ENCODE measurements at regions not wholly inside any gene's neighbourhood (a gene's known extent, or its start where the extent isn't known, plus 50 kb on each side); places are given as distances from the start of the nearest gene placed in this dataset.

DNA sequence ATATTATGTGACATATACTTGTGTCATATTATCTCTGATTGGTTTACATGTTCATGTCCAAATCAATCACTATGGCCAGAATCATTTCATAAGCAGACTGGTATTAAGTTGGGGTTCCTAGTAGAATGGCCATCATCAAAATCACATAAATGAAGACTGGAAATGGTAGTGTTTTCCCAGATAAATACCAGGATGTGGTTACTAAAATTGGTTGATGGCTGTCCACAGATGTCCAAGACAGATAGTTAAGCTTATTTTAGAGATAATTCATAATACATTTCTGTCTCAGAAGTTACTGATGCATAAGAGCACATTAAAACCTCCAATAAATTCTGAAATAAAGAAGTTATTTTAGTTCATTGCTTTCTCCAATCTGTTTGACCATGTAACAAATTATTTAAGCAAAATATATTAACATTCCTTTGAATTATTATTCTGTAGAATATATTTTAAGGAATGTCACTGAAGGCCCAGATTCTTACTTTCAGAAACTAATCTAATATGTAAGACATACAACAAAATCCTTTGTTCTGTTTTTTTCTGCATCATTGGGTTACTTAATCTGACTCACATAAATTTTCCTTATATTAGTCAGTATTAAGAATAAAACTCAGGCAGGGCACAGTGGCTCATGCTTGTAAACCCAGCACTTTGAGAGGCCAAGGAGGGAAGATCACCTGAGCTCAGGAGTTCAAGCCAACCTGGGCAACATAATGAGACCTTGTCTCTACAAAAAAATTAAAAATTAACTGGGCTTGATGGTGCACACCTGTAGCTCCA lies 483.9 kb downstream of the PTPRC start:
- TF ChIP-seq, protein P1, sequence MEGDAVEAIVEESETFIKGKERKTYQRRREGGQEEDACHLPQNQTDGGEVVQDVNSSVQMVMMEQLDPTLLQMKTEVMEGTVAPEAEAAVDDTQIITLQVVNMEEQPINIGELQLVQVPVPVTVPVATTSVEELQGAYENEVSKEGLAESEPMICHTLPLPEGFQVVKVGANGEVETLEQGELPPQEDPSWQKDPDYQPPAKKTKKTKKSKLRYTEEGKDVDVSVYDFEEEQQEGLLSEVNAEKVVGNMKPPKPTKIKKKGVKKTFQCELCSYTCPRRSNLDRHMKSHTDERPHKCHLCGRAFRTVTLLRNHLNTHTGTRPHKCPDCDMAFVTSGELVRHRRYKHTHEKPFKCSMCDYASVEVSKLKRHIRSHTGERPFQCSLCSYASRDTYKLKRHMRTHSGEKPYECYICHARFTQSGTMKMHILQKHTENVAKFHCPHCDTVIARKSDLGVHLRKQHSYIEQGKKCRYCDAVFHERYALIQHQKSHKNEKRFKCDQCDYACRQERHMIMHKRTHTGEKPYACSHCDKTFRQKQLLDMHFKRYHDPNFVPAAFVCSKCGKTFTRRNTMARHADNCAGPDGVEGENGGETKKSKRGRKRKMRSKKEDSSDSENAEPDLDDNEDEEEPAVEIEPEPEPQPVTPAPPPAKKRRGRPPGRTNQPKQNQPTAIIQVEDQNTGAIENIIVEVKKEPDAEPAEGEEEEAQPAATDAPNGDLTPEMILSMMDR (IDR thresholded peaks at IDR 0.05) = no peak
- no peak for TF ChIP-seq POLR2A (IDR thresholded peaks at IDR 0.05)

Measured in Peyer's patch (tissue), 4 donors.